C4-2B (cell line): ENCODE measurements at regions not wholly inside any gene's neighbourhood (a gene's known extent, or its start where the extent isn't known, plus 50 kb on each side); places are given as distances from the start of the nearest gene placed in this dataset.
"Not testable (repeated sequence)": the region's sequence is repeated elsewhere in the genome, so short reads cannot be mapped to it uniquely, and the experiment has no call there.

ENCODE experiments used
- ZFX ChIP-seq: fragments of 450-650 bp; IDR thresholded peaks from 2 replicates; pipeline ENCODE4 v1.6.1; 2017
- TF ChIP-seq, protein P1 (sequence below): fragments of 450-650 bp; conservative IDR thresholded peaks from 2 replicates; pipeline ENCODE4 v1.5.1; 2017; ENCODE audit warnings: mild to moderate bottlenecking

DNA sequence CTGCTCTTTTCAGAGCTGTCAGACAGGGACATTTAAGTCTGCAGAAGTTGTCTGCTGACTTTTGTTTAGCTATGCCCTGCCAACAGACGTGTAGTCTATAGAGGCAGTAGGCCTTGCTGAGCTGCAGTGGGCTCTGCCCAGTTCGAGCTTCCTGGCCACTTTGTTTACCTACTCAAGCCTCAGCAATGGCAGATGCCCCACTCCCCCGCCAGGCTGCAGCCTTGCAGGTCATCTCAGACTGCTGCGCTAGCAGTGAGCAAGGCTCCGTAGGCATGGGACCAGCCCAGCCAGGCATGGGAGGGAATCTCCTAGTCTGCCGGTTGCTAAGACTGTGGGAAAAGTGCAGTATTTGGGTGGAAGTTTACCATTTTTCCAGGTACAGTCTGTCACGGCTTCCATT, 230.5 kb upstream of the NRG3 start:
- TF ChIP-seq, protein P1, sequence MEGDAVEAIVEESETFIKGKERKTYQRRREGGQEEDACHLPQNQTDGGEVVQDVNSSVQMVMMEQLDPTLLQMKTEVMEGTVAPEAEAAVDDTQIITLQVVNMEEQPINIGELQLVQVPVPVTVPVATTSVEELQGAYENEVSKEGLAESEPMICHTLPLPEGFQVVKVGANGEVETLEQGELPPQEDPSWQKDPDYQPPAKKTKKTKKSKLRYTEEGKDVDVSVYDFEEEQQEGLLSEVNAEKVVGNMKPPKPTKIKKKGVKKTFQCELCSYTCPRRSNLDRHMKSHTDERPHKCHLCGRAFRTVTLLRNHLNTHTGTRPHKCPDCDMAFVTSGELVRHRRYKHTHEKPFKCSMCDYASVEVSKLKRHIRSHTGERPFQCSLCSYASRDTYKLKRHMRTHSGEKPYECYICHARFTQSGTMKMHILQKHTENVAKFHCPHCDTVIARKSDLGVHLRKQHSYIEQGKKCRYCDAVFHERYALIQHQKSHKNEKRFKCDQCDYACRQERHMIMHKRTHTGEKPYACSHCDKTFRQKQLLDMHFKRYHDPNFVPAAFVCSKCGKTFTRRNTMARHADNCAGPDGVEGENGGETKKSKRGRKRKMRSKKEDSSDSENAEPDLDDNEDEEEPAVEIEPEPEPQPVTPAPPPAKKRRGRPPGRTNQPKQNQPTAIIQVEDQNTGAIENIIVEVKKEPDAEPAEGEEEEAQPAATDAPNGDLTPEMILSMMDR, result not testable (repeated sequence)
- TF ChIP-seq ZFX, result not testable (repeated sequence)
